HG03469 (cell line): ENCODE measurements at regions not wholly inside any gene's neighbourhood (a gene's known extent, or its start where the extent isn't known, plus 50 kb on each side); places are given as distances from the start of the nearest gene placed in this dataset.

ENCODE experiments used
- ATAC-seq: cut with Tn5 transposase; IDR thresholded peaks from one replicate; pipeline ENCODE4 v1.9.1; 2021; ENCODE audit warnings: mild to moderate bottlenecking, moderate library complexity, moderate number of reproducible peaks; ENCODE audit not compliant: unreplicated experiment

GRCh38 chr11:8323161-8323935 lies 59.7 kb upstream of the LMO1 start:
- no peak for ATAC-seq

DNA sequence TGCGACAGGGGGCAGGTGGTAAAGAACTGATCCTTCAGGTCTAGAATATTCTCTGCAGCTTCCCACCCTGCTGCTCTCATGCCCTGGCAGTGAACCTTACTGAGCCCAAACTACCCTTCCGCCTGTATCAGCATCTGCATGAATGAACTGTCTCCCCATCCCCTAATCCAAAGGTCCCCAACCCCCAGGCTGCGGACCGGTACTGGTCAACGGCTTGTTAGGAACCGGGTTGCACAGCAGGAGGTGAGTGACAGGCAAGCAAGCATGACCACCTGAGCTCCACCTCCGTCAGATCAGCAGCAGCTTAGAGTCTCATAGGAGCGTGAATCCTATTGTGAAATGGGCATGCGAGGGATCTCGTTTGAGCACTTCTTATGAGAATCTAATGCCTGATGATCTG lies 58.2 kb upstream of the LMO1 start:
- ATAC-seq: no peak

DNA sequence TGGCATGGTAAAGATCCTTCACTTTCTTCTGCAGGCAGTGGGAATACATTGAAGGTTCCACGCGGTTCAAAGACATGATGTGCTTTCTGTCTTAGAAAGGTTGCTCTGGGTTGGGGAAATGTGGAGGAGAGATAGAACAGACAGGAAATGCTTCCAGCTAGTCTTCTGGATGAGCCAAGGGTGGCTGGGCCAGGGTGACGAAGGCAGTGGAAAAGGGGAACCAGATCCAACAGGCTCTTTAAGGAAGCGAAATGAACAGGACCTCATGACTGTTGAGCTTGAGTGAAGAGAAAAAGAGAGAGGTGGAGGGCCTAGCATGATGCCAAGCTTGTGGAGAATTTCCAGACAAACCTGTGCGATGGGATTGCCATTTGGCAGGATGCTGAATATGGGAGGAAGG lies 56.4 kb upstream of the LMO1 start:
- ATAC-seq: no peak

DNA sequence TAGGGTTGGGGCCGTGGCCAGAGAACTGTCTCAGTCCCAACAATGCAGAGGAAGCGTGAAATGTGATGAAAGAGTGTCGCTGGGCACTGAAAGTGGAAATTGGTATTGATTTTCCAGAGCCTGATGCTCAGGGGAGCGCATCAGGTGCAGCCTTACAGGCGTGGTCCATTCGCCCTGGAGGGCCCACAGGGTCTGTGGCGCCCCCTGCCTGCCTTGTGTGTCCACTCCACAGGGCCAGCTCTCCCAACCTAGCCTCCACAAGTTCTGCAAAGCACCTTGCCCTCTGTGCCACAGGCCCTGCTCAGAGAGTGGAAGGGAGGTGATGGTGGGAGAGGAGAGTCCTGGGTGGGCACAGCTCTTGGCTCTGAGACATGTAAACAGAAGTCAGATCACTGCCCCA lies 54.9 kb upstream of the LMO1 start:
- ATAC-seq: no peak

DNA sequence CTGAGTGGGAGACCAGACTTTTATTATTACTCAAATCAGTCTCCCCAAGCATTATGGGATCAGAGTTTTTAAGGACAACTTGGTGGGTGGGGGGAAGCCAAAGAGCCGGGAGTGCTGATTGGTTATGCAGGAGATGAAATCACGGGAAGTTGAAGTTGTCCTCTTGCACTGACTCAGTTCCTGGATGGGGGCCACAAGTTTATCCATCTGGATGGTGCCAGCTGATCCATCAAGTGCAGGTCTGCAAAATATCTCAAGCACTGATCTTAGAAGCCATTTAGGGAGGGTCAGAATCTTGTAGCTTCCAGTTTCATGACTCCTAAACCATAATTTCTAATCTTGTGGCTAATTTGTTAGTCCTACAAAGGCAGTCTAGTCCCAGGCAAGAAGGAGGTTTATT lies 53.5 kb upstream of the LMO1 start:
- ATAC-seq: no peak

GRCh38 chr11:8315954-8316353 lies 52.3 kb upstream of the LMO1 start:
- no peak for ATAC-seq

- ATAC-seq: no peak
These were observed 51.8 kb upstream of the LMO1 start for GRCh38 chr11:8315463-8315862.

GRCh38 chr11:8314916-8315315 lies 51.2 kb upstream of the LMO1 start:
- ATAC-seq: no peak

- ATAC-seq: no peak
These were observed 49.9 kb upstream of the LMO1 start for GRCh38 chr11:8313504-8314090.
